NCI-H146 treated with DMSO at 0.1 percent for 48 hours (cell line): ENCODE measurements at regions not wholly inside any gene's neighbourhood (a gene's known extent, or its start where the extent isn't known, plus 50 kb on each side); places are given as distances from the start of the nearest gene placed in this dataset.

Source experiments
- DNase-seq: peaks from one replicate; lab custom pipeline; 2025; ENCODE audit not compliant: unreplicated experiment; lab: John Stamatoyannopoulos, UW

GRCh38 chr2:10183146-10183675, 60.7 kb downstream of the RRM2 start:
- no peak for DNase-seq

- DNase-seq = no peak
Observed at GRCh38 chr2:10184421-10184820, 61.9 kb downstream of the RRM2 start.

GRCh38 chr2:10185046-10185445, 62.5 kb downstream of the RRM2 start:
- DNase-seq = no peak

DNA sequence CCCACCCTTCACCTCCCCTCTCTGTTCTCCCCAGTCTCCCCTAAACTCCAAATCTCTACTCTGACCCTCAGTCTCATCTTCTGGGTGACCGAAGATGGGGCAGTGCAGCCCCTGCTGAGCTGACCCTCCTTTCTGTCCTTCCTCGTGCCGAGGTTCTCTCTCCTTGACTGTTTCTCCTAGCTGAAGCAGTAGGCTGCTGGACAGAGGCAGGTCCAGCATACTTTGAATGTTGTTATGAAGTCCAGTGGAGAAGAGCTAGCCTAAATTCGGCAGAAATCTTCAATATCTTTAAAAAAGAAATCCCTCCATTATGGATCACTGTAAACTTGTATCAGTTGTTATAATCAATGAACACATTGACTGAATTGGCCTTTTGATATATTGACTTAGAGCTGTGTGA, 63.2 kb downstream of the RRM2 start:
- DNase-seq = no peak

- DNase-seq = no peak
Observed at GRCh38 chr2:10186868-10187535, 64.5 kb downstream of the RRM2 start.

DNA sequence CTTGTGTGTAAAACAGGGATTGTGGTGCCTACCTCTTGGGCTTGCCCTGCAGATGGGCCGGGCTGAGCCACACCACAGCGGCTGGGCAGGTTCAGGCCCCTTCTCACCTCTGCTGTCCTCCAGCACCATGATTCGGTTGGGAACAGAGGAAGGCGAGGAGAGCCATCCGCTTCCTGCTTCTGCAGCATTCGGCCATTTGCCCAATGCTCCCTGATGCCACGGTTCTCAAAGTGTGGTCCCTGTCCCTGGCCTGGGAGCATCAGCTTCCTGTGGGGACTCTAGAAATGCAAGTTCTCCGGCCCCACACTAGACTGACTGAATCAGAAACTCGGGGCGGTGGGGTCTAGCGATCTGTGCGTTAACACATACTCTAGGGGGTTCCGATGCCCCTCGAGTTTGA, 65.1 kb downstream of the RRM2 start:
- no peak for DNase-seq

GRCh38 chr2:10188211-10188610, 65.7 kb downstream of the RRM2 start:
- DNase-seq = no peak

DNA sequence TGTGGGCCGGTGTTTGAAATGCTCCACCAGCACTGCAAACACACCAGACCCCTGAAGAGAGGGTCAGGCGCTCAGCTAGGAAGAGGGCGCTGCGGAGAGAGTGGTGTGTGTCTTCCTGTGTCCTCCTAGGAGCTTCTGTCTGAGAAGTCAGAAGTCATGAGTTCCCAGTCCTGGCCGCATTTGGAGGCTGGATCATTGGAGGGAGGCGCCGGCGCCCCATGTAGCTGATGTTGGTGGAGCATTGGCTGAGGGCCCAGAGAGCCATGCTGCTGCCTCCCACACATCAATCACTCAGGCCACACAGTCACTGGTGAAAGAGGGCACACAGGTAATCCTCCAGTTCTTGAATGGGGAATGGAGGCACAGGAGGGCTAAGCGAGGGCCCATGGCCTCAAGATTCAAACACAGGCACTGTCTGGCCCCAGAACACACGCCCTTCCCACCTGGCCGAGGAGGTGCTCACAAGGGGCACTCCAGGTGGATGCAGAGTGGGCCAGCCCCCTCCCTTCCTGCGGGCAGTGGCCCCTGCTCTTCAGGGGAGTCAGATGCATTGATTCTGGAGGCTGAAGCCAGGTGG, 66.3 kb downstream of the RRM2 start:
- DNase-seq = no peak

DNA sequence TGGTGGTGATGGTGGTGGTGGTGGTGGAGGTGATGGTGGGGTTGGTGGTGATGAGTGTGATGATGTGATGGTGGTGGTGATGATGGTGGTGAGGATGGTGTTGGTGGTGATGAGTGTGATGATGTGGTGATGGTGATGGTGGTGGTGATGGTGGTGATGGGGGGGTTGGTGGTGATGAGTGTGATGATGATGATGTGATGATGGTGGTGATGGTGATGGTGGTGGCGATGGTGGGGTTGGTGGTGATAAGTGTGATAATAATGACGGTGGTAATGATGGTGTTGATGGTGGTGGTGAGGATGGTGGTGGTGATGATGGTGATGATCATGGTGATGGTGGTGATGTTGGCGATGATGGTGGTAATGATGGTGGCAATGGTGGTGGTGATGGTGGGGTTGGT, 67.7 kb downstream of the RRM2 start:
- DNase-seq = no peak

- DNase-seq = no peak
Observed at GRCh38 chr2:10190737-10191532, 68.4 kb downstream of the RRM2 start.

- no peak for DNase-seq
Observed at GRCh38 chr2:10191554-10191953, 69.0 kb downstream of the RRM2 start.

DNA sequence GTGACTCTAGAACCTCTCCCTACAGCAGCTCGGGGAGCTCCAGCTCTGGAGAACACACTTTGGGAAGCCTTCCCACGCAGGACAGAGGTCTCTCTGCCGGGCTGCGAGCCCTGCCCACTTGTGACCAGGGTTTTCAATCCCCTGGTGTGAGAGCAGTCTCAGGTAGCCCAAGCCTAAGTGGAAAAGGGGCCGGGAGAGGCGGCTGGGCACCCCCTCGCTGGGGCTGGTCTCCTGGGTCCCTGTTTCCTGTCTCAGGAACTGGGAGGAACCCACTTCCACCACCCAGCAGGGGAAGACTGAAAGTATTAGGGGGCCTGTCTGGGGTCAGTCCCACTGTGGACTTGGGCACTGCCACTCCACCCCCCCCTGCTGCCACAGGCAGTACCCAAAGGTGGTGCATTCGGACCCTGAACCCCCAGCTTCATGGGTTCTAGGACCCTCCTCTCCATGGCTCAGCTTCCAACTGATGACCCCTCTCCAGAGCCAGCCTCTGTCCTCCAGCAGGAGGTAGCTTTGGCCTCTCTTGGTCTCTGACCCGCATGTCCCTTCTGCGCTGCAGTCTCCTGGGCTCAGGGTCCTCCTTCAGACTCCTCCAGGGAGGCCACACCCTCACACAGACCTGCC, 70.0 kb downstream of the RRM2 start:
- no peak for DNase-seq

- no peak for DNase-seq
Observed at GRCh38 chr2:10193276-10193795, 70.8 kb downstream of the RRM2 start.

- DNase-seq = no peak
Observed at GRCh38 chr2:10193851-10194820, 71.6 kb downstream of the RRM2 start.

GRCh38 chr2:10195278-10196109, 73.0 kb downstream of the RRM2 start:
- DNase-seq = no peak

- DNase-seq = no peak
Observed at GRCh38 chr2:10196110-10196892, 73.8 kb downstream of the RRM2 start.

- DNase-seq = no peak
Observed at GRCh38 chr2:10196948-10197696, 74.6 kb downstream of the RRM2 start.

DNA sequence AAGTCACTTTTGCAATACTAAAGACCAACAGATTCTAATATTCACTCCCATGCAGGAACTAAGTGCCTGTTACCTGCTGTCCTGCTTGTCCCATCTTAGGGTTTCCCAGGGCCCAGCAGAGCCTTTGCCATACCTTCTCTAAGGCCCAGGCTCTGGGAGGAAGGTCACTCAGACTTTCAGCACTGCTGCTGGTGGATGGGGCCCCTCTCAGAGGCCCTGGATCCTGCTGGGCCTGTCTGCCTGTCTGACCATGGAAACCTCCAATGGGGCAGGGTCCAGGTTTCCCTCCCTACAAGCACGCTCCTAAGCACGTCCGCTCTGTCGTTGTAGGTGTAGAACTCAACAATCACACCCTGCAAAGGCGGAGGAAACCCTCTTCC, 75.1 kb downstream of the RRM2 start:
- no peak for DNase-seq
